Transverse colon (tissue), 4 donors: ENCODE measurements at regions not wholly inside any gene's neighbourhood (a gene's known extent, or its start where the extent isn't known, plus 50 kb on each side); places are given as distances from the start of the nearest gene placed in this dataset.
A peak's percentile ranks its signal among the peaks of the same experiment; 100 is the strongest.

Experiments
- DNase-seq: peaks from one replicate; pipeline ENCODE4 v3.0.0-alpha.2; 2019
- H3K27ac ChIP-seq, 4 donors: fragments of 200-600 bp; sonication (generic); 2 replicates each; pipeline ENCODE4 v1.5.1; 2016 to 2018; ENCODE audit warnings: inconsistent platforms in 4 of 4
- H3K27me3 ChIP-seq: fragments of 200-600 bp; sonication (generic); 2 replicates; pipeline ENCODE4 v1.5.1; 2017; ENCODE audit warnings: inconsistent platforms
- H3K36me3 ChIP-seq, 4 donors: fragments of 200-600 bp; sonication (generic); 2 replicates each; pipeline ENCODE4 v1.5.1; 2017 to 2019; ENCODE audit warnings: inconsistent platforms in 4 of 4
- H3K4me1 ChIP-seq, 4 donors: fragments of 200-600 bp; sonication (generic); 2 replicates each; pipeline ENCODE4 v1.5.1; 2017 to 2020; ENCODE audit warnings: inconsistent platforms in 4 of 4
- H3K4me3 ChIP-seq, 4 donors: fragments of 200-600 bp; sonication (generic); 1 replicate in 1 of 4; 2 replicates in 3 of 4; pipeline versions ENCODE4 v1.5.1 to v1.6.1; 2017 to 2019; ENCODE audit warnings: inconsistent platforms in 4 of 4
- H3K9me3 ChIP-seq, 2 donors: fragments of 200-600 bp; sonication (generic); 2 replicates each; pipeline ENCODE4 v1.5.1; 2017 to 2019; ENCODE audit warnings: inconsistent platforms in 2 of 2
- EP300 ChIP-seq: sonication (generic); formaldehyde crosslinking; IDR thresholded peaks from one replicate; pipeline ENCODE4 v1.6.1; 2017; ENCODE audit warnings: antibody characterized with exemption, low read depth
- POLR2A ChIP-seq: fragments of 450-650 bp; IDR thresholded peaks from one replicate; pipeline ENCODE4 v1.6.1; 2016; ENCODE audit warnings: antibody characterized with exemption, mild to moderate bottlenecking, moderate library complexity
- POLR2AphosphoS5 ChIP-seq, 3 donors: sonication (generic); formaldehyde crosslinking; IDR thresholded peaks; one replicate each; pipeline ENCODE4 v1.6.1; 2016; ENCODE audit warnings: antibody characterized with exemption in 3 of 3
- WGBS, 2 donors: methylation state at CpG; one replicate each; pipeline ENCODE4 v1.1.5; 2018; ENCODE audit warnings: low coverage in 1 of 2; 5-methylcytosine and 5-hydroxymethylcytosine counted together
- in situ Hi-C, 4 donors: fragments of 200-750 bp; cut with MboI; loops; one replicate each; pipeline versions ENCODE4 v1.15.0 to v1.15.1; 2017; ENCODE audit warnings: low sequenced_read_pairs in 3 of 4, low pct_ligation_motif_present in 1 of 4, low pct_unique_long_range_greater_than_20kb in 1 of 4
- intact Hi-C: fragments of 100-400 bp; cut with DNase I; formaldehyde crosslinking; loops from one replicate; pipeline ENCODE4 v1.15.1; 2023; ENCODE audit warnings: low total_unique reads
- TF ChIP-seq, protein P1 (sequence below), 5 experiments: fragments of 200-600 bp in 3 of 5; fragments of 450-650 bp in 2 of 5; sonication (generic) in 3 of 5; IDR thresholded peaks; 1 replicate in 2 of 5; 2 replicates in 3 of 5; pipeline ENCODE4 v1.5.1; 2016 to 2017; ENCODE audit warnings: antibody characterized with exemption in 5 of 5, inconsistent platforms in 3 of 5, mild to moderate bottlenecking in 2 of 5, moderate library complexity in 1 of 5

DNA sequence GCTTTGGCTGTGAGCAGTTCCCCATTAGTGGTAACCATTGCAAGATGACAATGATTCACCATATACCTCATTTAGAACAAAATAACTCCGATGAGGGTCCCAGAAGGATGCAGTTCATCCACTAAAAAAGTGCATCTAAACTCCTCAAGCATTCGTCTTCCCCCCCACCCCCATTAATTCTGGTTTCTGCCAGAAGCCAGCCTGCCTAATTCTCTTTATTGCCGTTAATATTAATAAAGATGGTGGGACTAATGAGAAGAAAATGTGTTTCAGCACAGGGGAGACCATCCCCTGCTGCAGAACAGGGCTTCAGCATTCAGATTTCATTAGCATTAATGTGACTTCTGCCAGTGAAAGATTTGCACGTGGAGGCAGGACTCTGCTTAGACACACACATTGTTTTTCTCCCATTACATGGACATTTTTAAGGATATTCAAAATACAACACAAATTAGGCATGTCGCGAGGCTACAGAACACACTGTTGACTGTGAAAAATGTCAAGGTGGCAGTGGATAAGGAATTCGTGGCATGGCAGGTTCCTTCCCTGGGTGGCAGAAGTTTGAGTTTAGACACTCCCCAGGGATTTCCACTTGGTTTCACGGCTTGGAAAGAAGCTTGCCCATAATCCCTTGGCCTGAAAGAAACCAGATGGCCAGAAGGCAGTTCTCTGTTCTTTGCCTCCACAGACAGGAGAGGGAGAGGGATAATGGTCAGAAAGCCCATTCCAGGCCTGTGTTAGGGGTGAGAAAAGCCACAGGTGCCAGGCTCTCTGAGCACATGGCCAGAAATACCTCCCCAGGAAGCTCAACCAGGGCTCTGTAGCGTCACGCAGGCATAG lies 236.5 kb downstream of the FOXO1 start:
- peak overlapping the region in 2 of 4 donors; percentile 38 to 44 for H3K27ac ChIP-seq

DNA sequence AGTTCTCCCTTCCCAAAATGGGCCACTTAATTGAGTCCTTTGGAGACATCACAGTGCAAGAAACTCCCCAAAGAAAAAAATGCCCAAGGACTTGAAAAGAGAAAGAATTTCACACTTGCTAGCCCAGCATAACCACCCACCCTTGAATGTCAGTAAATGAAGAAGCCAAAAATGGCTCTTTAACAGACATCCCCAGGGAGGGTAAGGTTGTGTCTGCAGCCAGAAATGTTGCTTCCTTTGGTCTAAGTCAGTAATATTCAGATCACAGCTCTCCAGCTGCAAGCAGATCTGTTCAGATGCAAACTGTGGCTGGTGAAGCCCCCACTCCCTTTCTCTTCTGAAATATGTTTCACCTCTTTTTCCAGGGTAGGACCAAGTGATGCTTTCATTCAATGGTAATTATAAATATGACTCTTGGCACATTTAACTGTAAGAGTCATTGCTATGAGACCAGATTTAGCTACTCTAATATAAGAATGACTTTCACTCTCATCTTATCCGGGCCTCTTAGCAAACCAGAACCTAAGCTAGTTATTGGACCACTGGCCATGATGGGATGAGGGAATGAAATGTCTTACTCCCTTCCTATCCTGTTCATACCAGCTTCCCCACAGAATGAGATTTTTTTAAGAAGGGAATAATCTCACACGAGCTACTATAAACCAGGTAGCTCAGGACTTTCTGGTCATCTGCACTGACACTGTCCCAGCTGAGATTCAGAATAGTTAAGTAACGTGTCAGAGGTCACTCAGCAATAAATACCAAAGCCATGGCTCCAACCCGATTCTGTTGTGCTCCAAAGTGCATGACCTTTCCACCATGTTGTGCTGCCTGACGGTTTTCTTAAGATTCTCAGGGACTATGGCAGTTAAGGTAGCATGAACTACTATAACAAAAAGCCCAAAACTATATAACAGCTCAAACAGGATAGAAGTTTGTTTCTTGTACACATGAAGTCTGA lies 234.1 kb downstream of the FOXO1 start:
- intact Hi-C loops, result no loop called here
- Histone ChIP-seq H3K27ac (no peak overlapping the region), H3K36me3 (no peaks in the 10 kb centered on the region), H3K4me3 (no peak overlapping the region), H3K27me3 (no peaks in the 10 kb centered on the region), H3K9me3 (no peaks in the 10 kb centered on the region), H3K4me1 (peaks cover 0 to 5% (median 0%) of the 10 kb centered on the region in 4 donors)
- TF ChIP-seq EP300 (no peak), POLR2A (no peak), POLR2AphosphoS5 (IDR thresholded peaks at IDR 0.05) (no peak)
- TF ChIP-seq, protein P1, sequence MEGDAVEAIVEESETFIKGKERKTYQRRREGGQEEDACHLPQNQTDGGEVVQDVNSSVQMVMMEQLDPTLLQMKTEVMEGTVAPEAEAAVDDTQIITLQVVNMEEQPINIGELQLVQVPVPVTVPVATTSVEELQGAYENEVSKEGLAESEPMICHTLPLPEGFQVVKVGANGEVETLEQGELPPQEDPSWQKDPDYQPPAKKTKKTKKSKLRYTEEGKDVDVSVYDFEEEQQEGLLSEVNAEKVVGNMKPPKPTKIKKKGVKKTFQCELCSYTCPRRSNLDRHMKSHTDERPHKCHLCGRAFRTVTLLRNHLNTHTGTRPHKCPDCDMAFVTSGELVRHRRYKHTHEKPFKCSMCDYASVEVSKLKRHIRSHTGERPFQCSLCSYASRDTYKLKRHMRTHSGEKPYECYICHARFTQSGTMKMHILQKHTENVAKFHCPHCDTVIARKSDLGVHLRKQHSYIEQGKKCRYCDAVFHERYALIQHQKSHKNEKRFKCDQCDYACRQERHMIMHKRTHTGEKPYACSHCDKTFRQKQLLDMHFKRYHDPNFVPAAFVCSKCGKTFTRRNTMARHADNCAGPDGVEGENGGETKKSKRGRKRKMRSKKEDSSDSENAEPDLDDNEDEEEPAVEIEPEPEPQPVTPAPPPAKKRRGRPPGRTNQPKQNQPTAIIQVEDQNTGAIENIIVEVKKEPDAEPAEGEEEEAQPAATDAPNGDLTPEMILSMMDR (IDR thresholded peaks at IDR 0.05), result no peak
- WGBS, 2 donors, result 64 to 67% methylated on average over 4 to 5 of the region's 5 CpGs
- in situ Hi-C loops, result no loop called here
- no peak for DNase-seq

More for the DNA sequence above, 236.5 kb downstream of the FOXO1 start:
- no peaks in the 10 kb centered on the region for H3K36me3 ChIP-seq
- no peak overlapping the region for H3K4me3 ChIP-seq
- 79 to 98% methylated on average over 5 to 10 of the region's 10 CpGs for whole genome bisulfite sequencing, 2 donors
- no peaks in the 10 kb centered on the region for H3K27me3 ChIP-seq
- in situ Hi-C loops, result no loop called here
- H3K4me1 ChIP-seq, result peaks cover 0 to 5% (median 0%) of the 10 kb centered on the region in 4 donors
- TF ChIP-seq POLR2AphosphoS5 (IDR thresholded peaks at IDR 0.05) (peak in 2 of 3 donors; percentile 71 to 85), POLR2A (no peak), EP300 (peak; percentile 33)
- TF ChIP-seq, protein P1 (IDR thresholded peaks at IDR 0.05), result no peak
- intact Hi-C loops, result no loop called here
- no peak for DNase-seq
- no peaks in the 10 kb centered on the region for H3K9me3 ChIP-seq

DNA sequence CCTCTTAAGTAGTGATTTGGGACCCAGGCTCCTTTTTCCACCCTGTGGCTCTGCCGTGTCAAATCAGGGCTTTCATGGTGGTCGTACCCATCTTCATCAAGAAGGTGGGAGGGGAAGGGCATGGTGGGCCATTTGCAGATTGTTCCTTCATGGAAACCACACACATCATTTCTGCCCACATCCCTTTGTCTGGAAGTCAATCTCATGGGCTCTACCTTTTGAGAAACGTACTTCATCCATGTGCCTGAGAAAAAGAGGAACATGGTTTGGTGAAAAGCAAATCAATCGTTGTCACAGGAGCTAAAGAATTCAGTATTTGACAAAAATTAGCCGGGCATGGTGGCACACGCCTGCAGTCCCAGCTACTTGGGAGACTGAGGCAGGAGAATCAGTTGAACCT lies 233.4 kb downstream of the FOXO1 start:
- H3K4me1 ChIP-seq, result peaks cover 0 to 8% (median 0%) of the 10 kb centered on the region in 4 donors
- in situ Hi-C loops, result no loop called here
- TF ChIP-seq POLR2AphosphoS5 (IDR thresholded peaks at IDR 0.05), result no peak
- TF ChIP-seq, protein P1 (IDR thresholded peaks at IDR 0.05), result no peak
- TF ChIP-seq EP300, result no peak
- no peak for TF ChIP-seq POLR2A
- no peaks in the 10 kb centered on the region for H3K27me3 ChIP-seq
- H3K36me3 ChIP-seq, result no peaks in the 10 kb centered on the region
- DNase-seq, result no peak
- H3K9me3 ChIP-seq, result no peaks in the 10 kb centered on the region
- WGBS, 2 donors, result 73 to 79% methylated on average over 6 of the region's 6 CpGs
- no peak overlapping the region for H3K27ac ChIP-seq
- intact Hi-C loops, result no loop called here
- H3K4me3 ChIP-seq, result no peak overlapping the region

DNA sequence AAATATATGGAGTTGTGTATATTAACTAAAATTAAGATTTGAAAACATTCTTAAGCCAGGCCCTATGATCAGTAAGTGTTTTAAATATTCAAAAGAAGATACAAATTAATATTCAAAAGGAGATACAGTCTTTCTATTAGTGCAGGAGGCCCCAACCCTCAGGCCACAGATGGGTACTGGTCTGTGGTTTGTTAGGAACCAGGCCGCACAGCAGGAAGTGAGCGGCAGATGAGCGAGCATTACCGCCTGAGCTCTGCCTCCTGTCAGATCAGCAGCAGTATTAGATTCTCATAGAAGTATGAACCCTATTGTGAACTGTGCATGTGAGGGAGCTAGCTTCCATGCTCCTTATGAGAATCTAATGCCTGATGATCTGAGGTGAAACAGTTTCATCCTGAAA lies 232.9 kb downstream of the FOXO1 start:
- TF ChIP-seq POLR2AphosphoS5 (IDR thresholded peaks at IDR 0.05), result no peak
- TF ChIP-seq EP300, result no peak
- TF ChIP-seq POLR2A, result no peak
- TF ChIP-seq, protein P1 (IDR thresholded peaks at IDR 0.05), result no peak
- intact Hi-C loops (no loop called here), in situ Hi-C loops (no loop called here)
- peak; percentile 56 for DNase-seq
- Histone ChIP-seq H3K27me3 (no peaks in the 10 kb centered on the region), H3K27ac (no peak overlapping the region), H3K4me1 (peaks cover 0 to 13% (median 0%) of the 10 kb centered on the region in 4 donors), H3K36me3 (no peaks in the 10 kb centered on the region), H3K9me3 (no peaks in the 10 kb centered on the region), H3K4me3 (no peak overlapping the region)
- 90% methylated on average over 4 of the region's 4 CpGs; no CpG with 5 or more reads in 1 of the 2 donors for WGBS, 2 donors
